ENCODE measurements at regions not wholly inside any gene's neighbourhood (a gene's known extent, or its start where the extent isn't known, plus 50 kb on each side); places are given as distances from the start of the nearest gene placed in this dataset.

- no peak overlapping the region for H3K4me3 Mint-ChIP-seq
- Histone ChIP-seq H3K27ac (ENCODE audit: low read depth, low read length) (no peak overlapping the region), H3K27me3 (ENCODE audit: insufficient read depth, low read length, poor library complexity, severe bottlenecking) (no peaks in the 10 kb centered on the region), H3K4me3 (ENCODE audit: low read length) (no peak overlapping the region), H3K9me3 (ENCODE audit: low read length) (no peaks in the 10 kb centered on the region), H3K36me3 (ENCODE audit: insufficient read depth, low read length) (no peaks in the 10 kb centered on the region), H3K4me1 (ENCODE audit: insufficient read depth, low read length) (no peaks in the 10 kb centered on the region)
- peaks cover 0 to 3% (median 0%) of the 10 kb centered on the region in 5 donors for H3K9me3 Mint-ChIP-seq
- no peaks in the 10 kb centered on the region for H3K4me1 Mint-ChIP-seq
- no peak for DNase-seq
- H3K27ac Mint-ChIP-seq: no peak overlapping the region
- H3K27me3 Mint-ChIP-seq: peaks cover 0 to 9% of the 10 kb centered on the region in 2 donors
- POLR2A ChIA-PET: no interaction called here
- no peaks in the 10 kb centered on the region for H3K36me3 Mint-ChIP-seq
- CTCF ChIA-PET: no interaction called here
Measured at GRCh38 chr18:24817587-24818371, 357.3 kb downstream of the HRH4 start.

- H3K9me3 ChIP-seq (ENCODE audit: low read length): no peaks in the 10 kb centered on the region
- Mint-ChIP-seq H3K27me3 (peaks cover 0 to 9% of the 10 kb centered on the region in 2 donors), H3K36me3 (no peaks in the 10 kb centered on the region), H3K9me3 (peaks cover 0 to 3% (median 0%) of the 10 kb centered on the region in 5 donors), H3K27ac (no peak overlapping the region), H3K4me1 (no peaks in the 10 kb centered on the region), H3K4me3 (no peak overlapping the region)
- CTCF ChIA-PET: no interaction called here
- POLR2A ChIA-PET: no interaction called here
- no peak for DNase-seq
- H3K36me3 ChIP-seq (ENCODE audit: insufficient read depth, low read length): no peaks in the 10 kb centered on the region
- H3K27me3 ChIP-seq (ENCODE audit: insufficient read depth, low read length, poor library complexity, severe bottlenecking): no peaks in the 10 kb centered on the region
- no peaks in the 10 kb centered on the region for H3K4me1 ChIP-seq (ENCODE audit: insufficient read depth, low read length)
- H3K4me3 ChIP-seq (ENCODE audit: low read length): no peak overlapping the region
- H3K27ac ChIP-seq (ENCODE audit: low read depth, low read length): no peak overlapping the region
Measured at GRCh38 chr18:24818441-24818840, 358.0 kb downstream of the HRH4 start.

- no peaks in the 10 kb centered on the region for H3K27me3 ChIP-seq (ENCODE audit: insufficient read depth, low read length, poor library complexity, severe bottlenecking)
- DNase-seq: no peak
- Mint-ChIP-seq H3K4me3 (no peak overlapping the region), H3K4me1 (no peaks in the 10 kb centered on the region), H3K27ac (no peak overlapping the region), H3K27me3 (peaks cover 3 to 9% of the 10 kb centered on the region in 2 donors), H3K9me3 (peaks cover 0 to 3% (median 0%) of the 10 kb centered on the region in 5 donors), H3K36me3 (no peaks in the 10 kb centered on the region)
- no peaks in the 10 kb centered on the region for H3K9me3 ChIP-seq (ENCODE audit: low read length)
- POLR2A ChIA-PET: no interaction called here
- no peaks in the 10 kb centered on the region for H3K4me1 ChIP-seq (ENCODE audit: insufficient read depth, low read length)
- H3K4me3 ChIP-seq (ENCODE audit: low read length): no peak overlapping the region
- CTCF ChIA-PET: no interaction called here
- H3K36me3 ChIP-seq (ENCODE audit: insufficient read depth, low read length): no peaks in the 10 kb centered on the region
- no peak overlapping the region for H3K27ac ChIP-seq (ENCODE audit: low read depth, low read length)
Measured at GRCh38 chr18:24819141-24819890, 358.9 kb downstream of the HRH4 start.

- Histone ChIP-seq H3K27me3 (ENCODE audit: insufficient read depth, low read length, poor library complexity, severe bottlenecking) (no peaks in the 10 kb centered on the region), H3K36me3 (ENCODE audit: insufficient read depth, low read length) (no peaks in the 10 kb centered on the region), H3K27ac (ENCODE audit: low read depth, low read length) (no peak overlapping the region), H3K9me3 (ENCODE audit: low read length) (no peaks in the 10 kb centered on the region), H3K4me1 (ENCODE audit: insufficient read depth, low read length) (no peaks in the 10 kb centered on the region), H3K4me3 (ENCODE audit: low read length) (no peak overlapping the region)
- H3K4me3 Mint-ChIP-seq: no peak overlapping the region
- no peaks in the 10 kb centered on the region for H3K4me1 Mint-ChIP-seq
- no peaks in the 10 kb centered on the region for H3K36me3 Mint-ChIP-seq
- no peak for DNase-seq
- H3K9me3 Mint-ChIP-seq: peaks cover 0 to 3% (median 0%) of the 10 kb centered on the region in 5 donors
- ChIA-PET POLR2A (no interaction called here), CTCF (no interaction called here)
- H3K27ac Mint-ChIP-seq: no peak overlapping the region
- H3K27me3 Mint-ChIP-seq: peaks cover 4 to 6% of the 10 kb centered on the region in 2 donors
Measured at GRCh38 chr18:24825397-24825796, 365.0 kb downstream of the HRH4 start.

GRCh38 chr18:24826605-24827004 lies 366.2 kb downstream of the HRH4 start:
- Histone ChIP-seq H3K27ac (ENCODE audit: low read depth, low read length) (no peak overlapping the region), H3K4me3 (ENCODE audit: low read length) (no peak overlapping the region), H3K4me1 (ENCODE audit: insufficient read depth, low read length) (no peaks in the 10 kb centered on the region), H3K36me3 (ENCODE audit: insufficient read depth, low read length) (no peaks in the 10 kb centered on the region), H3K9me3 (ENCODE audit: low read length) (no peaks in the 10 kb centered on the region), H3K27me3 (ENCODE audit: insufficient read depth, low read length, poor library complexity, severe bottlenecking) (no peaks in the 10 kb centered on the region)
- ChIA-PET CTCF (no interaction called here), POLR2A (no interaction called here)
- Mint-ChIP-seq H3K36me3 (no peaks in the 10 kb centered on the region), H3K4me1 (no peaks in the 10 kb centered on the region), H3K27ac (no peak overlapping the region), H3K9me3 (peaks cover 0 to 3% (median 0%) of the 10 kb centered on the region in 5 donors), H3K4me3 (no peak overlapping the region), H3K27me3 (peaks cover 5 to 8% of the 10 kb centered on the region in 2 donors)
- no peak for DNase-seq

GRCh38 chr18:24827501-24827900 lies 367.1 kb downstream of the HRH4 start:
- Histone ChIP-seq H3K9me3 (ENCODE audit: low read length) (no peaks in the 10 kb centered on the region), H3K27me3 (ENCODE audit: insufficient read depth, low read length, poor library complexity, severe bottlenecking) (no peaks in the 10 kb centered on the region), H3K27ac (ENCODE audit: low read depth, low read length) (no peak overlapping the region), H3K4me1 (ENCODE audit: insufficient read depth, low read length) (no peaks in the 10 kb centered on the region), H3K36me3 (ENCODE audit: insufficient read depth, low read length) (no peaks in the 10 kb centered on the region), H3K4me3 (ENCODE audit: low read length) (no peak overlapping the region)
- Mint-ChIP-seq H3K27ac (no peak overlapping the region), H3K27me3 (peaks cover 7 to 8% of the 10 kb centered on the region in 2 donors), H3K4me3 (no peak overlapping the region), H3K4me1 (no peaks in the 10 kb centered on the region), H3K36me3 (no peaks in the 10 kb centered on the region), H3K9me3 (no peaks in the 10 kb centered on the region)
- POLR2A ChIA-PET: no interaction called here
- CTCF ChIA-PET: no interaction called here
- DNase-seq: no peak

- H3K4me1 ChIP-seq (ENCODE audit: insufficient read depth, low read length): no peaks in the 10 kb centered on the region
- no peaks in the 10 kb centered on the region for H3K9me3 ChIP-seq (ENCODE audit: low read length)
- peaks cover 3 to 16% of the 10 kb centered on the region in 2 donors for H3K27me3 Mint-ChIP-seq
- no peaks in the 10 kb centered on the region for H3K36me3 ChIP-seq (ENCODE audit: insufficient read depth, low read length)
- CTCF ChIA-PET: no interaction called here
- POLR2A ChIA-PET: no interaction called here
- no peaks in the 10 kb centered on the region for H3K27me3 ChIP-seq (ENCODE audit: insufficient read depth, low read length, poor library complexity, severe bottlenecking)
- no peak overlapping the region for H3K27ac Mint-ChIP-seq
- H3K36me3 Mint-ChIP-seq: no peaks in the 10 kb centered on the region
- no peak overlapping the region for H3K4me3 ChIP-seq (ENCODE audit: low read length)
- H3K4me1 Mint-ChIP-seq: no peaks in the 10 kb centered on the region
- peaks cover 0 to 3% (median 0%) of the 10 kb centered on the region in 5 donors for H3K9me3 Mint-ChIP-seq
- H3K27ac ChIP-seq (ENCODE audit: low read depth, low read length): no peak overlapping the region
- no peak for DNase-seq
- H3K4me3 Mint-ChIP-seq: no peak overlapping the region
Measured at GRCh38 chr18:24831081-24831480, 370.6 kb downstream of the HRH4 start.

- POLR2A ChIA-PET: no interaction called here
- no peaks in the 10 kb centered on the region for H3K9me3 ChIP-seq (ENCODE audit: low read length)
- H3K36me3 ChIP-seq (ENCODE audit: insufficient read depth, low read length): no peaks in the 10 kb centered on the region
- Mint-ChIP-seq H3K27me3 (peaks cover 3 to 16% of the 10 kb centered on the region in 2 donors), H3K4me1 (no peaks in the 10 kb centered on the region), H3K36me3 (no peaks in the 10 kb centered on the region), H3K27ac (no peak overlapping the region), H3K9me3 (peaks cover 0 to 4% (median 0%) of the 10 kb centered on the region in 5 donors), H3K4me3 (no peak overlapping the region)
- DNase-seq: no peak
- no peak overlapping the region for H3K27ac ChIP-seq (ENCODE audit: low read depth, low read length)
- H3K27me3 ChIP-seq (ENCODE audit: insufficient read depth, low read length, poor library complexity, severe bottlenecking): no peaks in the 10 kb centered on the region
- CTCF ChIA-PET: no interaction called here
- H3K4me1 ChIP-seq (ENCODE audit: insufficient read depth, low read length): no peaks in the 10 kb centered on the region
- no peak overlapping the region for H3K4me3 ChIP-seq (ENCODE audit: low read length)
Measured at GRCh38 chr18:24831871-24832665, 371.6 kb downstream of the HRH4 start.

Data from CD8-positive, alpha-beta memory T cell (primary cell).